ENCODE measurements at regions not wholly inside any gene's neighbourhood (a gene's known extent, or its start where the extent isn't known, plus 50 kb on each side); places are given as distances from the start of the nearest gene placed in this dataset.

- H3K4me3 ChIP-seq (ENCODE audit: low read depth, low read length), result no peak overlapping the region
- TF ChIP-seq, protein P1, sequence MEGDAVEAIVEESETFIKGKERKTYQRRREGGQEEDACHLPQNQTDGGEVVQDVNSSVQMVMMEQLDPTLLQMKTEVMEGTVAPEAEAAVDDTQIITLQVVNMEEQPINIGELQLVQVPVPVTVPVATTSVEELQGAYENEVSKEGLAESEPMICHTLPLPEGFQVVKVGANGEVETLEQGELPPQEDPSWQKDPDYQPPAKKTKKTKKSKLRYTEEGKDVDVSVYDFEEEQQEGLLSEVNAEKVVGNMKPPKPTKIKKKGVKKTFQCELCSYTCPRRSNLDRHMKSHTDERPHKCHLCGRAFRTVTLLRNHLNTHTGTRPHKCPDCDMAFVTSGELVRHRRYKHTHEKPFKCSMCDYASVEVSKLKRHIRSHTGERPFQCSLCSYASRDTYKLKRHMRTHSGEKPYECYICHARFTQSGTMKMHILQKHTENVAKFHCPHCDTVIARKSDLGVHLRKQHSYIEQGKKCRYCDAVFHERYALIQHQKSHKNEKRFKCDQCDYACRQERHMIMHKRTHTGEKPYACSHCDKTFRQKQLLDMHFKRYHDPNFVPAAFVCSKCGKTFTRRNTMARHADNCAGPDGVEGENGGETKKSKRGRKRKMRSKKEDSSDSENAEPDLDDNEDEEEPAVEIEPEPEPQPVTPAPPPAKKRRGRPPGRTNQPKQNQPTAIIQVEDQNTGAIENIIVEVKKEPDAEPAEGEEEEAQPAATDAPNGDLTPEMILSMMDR (IDR thresholded peaks at IDR 0.05; ENCODE audit: borderline replicate concordance, insufficient read depth, low read depth, low read length), result no peak
Observed at GRCh38 chr6:4641461-4641860, 134.7 kb upstream of the CDYL start.

DNA sequence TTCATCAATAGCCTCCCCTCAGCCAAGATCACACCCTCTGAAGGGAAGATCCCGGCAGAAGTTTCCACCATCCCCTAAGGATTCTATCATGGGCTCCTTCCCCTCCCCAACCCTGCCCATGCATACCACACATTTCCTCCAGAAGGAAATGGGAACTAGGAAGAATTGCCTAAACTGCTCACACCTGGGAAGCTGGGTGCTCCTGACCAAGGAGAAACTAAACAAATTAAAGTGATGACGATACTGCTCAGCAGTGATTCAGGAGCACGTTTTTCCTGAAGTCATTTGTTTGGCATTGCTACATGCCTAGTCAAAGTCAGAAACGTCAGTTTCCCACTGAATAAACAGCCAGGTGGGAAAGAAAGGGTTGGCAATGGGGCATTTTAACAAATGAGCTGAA, 136.1 kb upstream of the CDYL start:
- TF ChIP-seq, protein P1 (IDR thresholded peaks at IDR 0.05; ENCODE audit: borderline replicate concordance, insufficient read depth, low read depth, low read length), result no peak
- no peak overlapping the region for H3K4me3 ChIP-seq (ENCODE audit: low read depth, low read length)

GRCh38 chr6:4638641-4639040, 137.6 kb upstream of the CDYL start:
- no peak overlapping the region for H3K4me3 ChIP-seq (ENCODE audit: low read depth, low read length)
- TF ChIP-seq, protein P1 (IDR thresholded peaks at IDR 0.05; ENCODE audit: borderline replicate concordance, insufficient read depth, low read depth, low read length), result no peak

DNA sequence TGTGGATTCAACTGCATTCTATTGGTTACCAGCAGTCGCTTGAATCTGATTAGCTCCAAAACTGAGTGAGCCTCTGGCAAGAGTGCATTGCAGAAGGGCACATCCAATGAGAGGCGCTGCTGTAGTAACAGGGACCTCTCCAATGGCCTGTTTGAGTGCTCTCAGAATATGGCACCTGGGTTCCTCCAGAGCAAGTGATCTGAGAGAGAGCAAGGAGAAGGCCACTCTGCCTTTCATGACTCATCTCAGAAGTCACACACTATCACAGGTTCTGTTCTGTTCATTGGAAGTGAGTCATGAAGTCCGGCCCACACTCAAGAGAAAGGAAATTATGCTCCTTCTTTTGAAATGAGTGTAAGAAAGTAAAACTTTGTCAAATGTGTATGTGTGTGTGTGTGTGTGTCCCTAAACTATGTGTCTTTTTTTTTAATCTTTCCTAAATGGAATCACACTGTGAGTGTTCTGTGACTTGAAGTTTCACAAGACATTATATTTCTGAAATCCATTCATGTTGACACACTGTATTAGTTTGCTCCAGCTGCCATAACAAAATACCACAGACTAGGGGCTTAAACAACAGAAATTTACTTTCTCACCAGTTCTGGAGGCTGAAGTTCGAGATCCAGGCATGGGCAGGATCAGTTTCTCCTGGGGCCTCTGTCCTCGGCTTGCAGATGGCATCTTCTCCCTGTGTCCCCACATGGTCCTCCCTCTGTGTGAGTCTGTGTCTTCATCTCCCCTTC, 138.3 kb upstream of the CDYL start:
- H3K4me3 ChIP-seq (ENCODE audit: low read depth, low read length), result no peak overlapping the region
- TF ChIP-seq, protein P1 (IDR thresholded peaks at IDR 0.05; ENCODE audit: borderline replicate concordance, insufficient read depth, low read depth, low read length), result no peak

GRCh38 chr6:4636881-4637224, 139.4 kb upstream of the CDYL start:
- no peak overlapping the region for H3K4me3 ChIP-seq (ENCODE audit: low read depth, low read length)
- TF ChIP-seq, protein P1 (IDR thresholded peaks at IDR 0.05; ENCODE audit: borderline replicate concordance, insufficient read depth, low read depth, low read length), result no peak

- TF ChIP-seq, protein P1 (IDR thresholded peaks at IDR 0.05; ENCODE audit: borderline replicate concordance, insufficient read depth, low read depth, low read length), result no peak
- H3K4me3 ChIP-seq (ENCODE audit: low read depth, low read length), result no peak overlapping the region
Observed at GRCh38 chr6:4636191-4636880, 139.9 kb upstream of the CDYL start.

GRCh38 chr6:4635666-4636065, 140.5 kb upstream of the CDYL start:
- TF ChIP-seq, protein P1 (IDR thresholded peaks at IDR 0.05; ENCODE audit: borderline replicate concordance, insufficient read depth, low read depth, low read length), result no peak
- no peak overlapping the region for H3K4me3 ChIP-seq (ENCODE audit: low read depth, low read length)

Data from GM12875 (cell line).